A549 (cell line): ENCODE measurements at regions not wholly inside any gene's neighbourhood (a gene's known extent, or its start where the extent isn't known, plus 50 kb on each side); places are given as distances from the start of the nearest gene placed in this dataset.

ENCODE experiments used
- ATAC-seq, 2 experiments: fragments of 200-7000 bp in 1 of 2; fragments of >200 bp in 1 of 2; cut with Nextera tagmentation in 1 of 2; cut with Tn5 transposase in 1 of 2; 3 replicates each; pipeline versions ENCODE4 v1.8.0 to v1.9.1; 2018 to 2020; ENCODE audit warnings: mild to moderate bottlenecking in 1 of 2, moderate library complexity in 1 of 2
- CTCF ChIA-PET: fragments of 300-600 bp; sonication (Branson Sonifier 250); formaldehyde crosslinking; extraction: SDS; loops from one replicate; lab custom pipeline; 2021; ENCODE audit warnings: antibody characterized with exemption, inconsistent platforms; lab: Yijun Ruan, JAX
- POLR2A ChIA-PET: fragments of 350-600 bp; formaldehyde crosslinking; extraction: SDS; loops from one replicate; lab custom pipeline; 2021; ENCODE audit warnings: antibody characterized with exemption, inconsistent platforms; lab: Yijun Ruan, JAX
- DNase-seq, 2 experiments: peaks; one replicate each; pipeline versions ENCODE4 v3.0.0 to v3.0.0-alpha.2; 2011 to 2016; ENCODE audit warnings: low read depth in 1 of 2, low spot score in 1 of 2
- FAIRE-seq: peaks from 2 replicates; lab custom pipeline; 2011; peaks lifted over from hg19 to GRCh38; lab: Jason Lieb, UNC
- H3K27ac ChIP-seq, 2 experiments: fragments of >200 bp; sonication (Bioruptor Twin); formaldehyde crosslinking; 3 replicates each; pipeline ENCODE4 v1.5.1; 2016 to 2017
- H3K4me1 ChIP-seq: fragments of >200 bp; sonication (Bioruptor Twin); formaldehyde crosslinking; 3 replicates; pipeline ENCODE4 v1.6.1; 2016
- H3K4me2 ChIP-seq: fragments of >200 bp; sonication (Bioruptor Twin); formaldehyde crosslinking; 3 replicates; pipeline ENCODE4 v1.6.1; 2016
- H3K4me3 ChIP-seq: fragments of >200 bp; sonication (Bioruptor Twin); formaldehyde crosslinking; 3 replicates; pipeline ENCODE4 v1.5.1; 2016
- H3K9me3 ChIP-seq: fragments of >200 bp; sonication (Bioruptor Twin); formaldehyde crosslinking; 3 replicates; pipeline ENCODE4 v1.6.1; 2016
- EHF ChIP-seq: fragments of 250-450 bp; sonication (Bioruptor Pico); IDR thresholded peaks from 2 replicates; pipeline ENCODE4 v1.5.0; 2020; ENCODE audit warnings: mild to moderate bottlenecking
- FOSB ChIP-seq: fragments of 250-450 bp; sonication (Bioruptor Pico); IDR thresholded peaks from 2 replicates; pipeline ENCODE4 v1.5.0; 2020; ENCODE audit warnings: mild to moderate bottlenecking, moderate library complexity
- FOSL2 ChIP-seq, 2 experiments: fragments of 450-650 bp in 1 of 2; fragments of >200 bp in 1 of 2; sonication (Bioruptor Twin) in 1 of 2; formaldehyde crosslinking; IDR thresholded peaks; 2 replicates each; pipeline versions ENCODE4 v1.5.0 to v1.6.1; 2016 to 2020; ENCODE audit warnings: mild to moderate bottlenecking in 1 of 2, moderate library complexity in 1 of 2
- GATA3 ChIP-seq: IDR thresholded peaks from 2 replicates; pipeline ENCODE4 v1.6.1; 2012; ENCODE audit warnings: borderline replicate concordance
- HDAC2 ChIP-seq: fragments of 200-600 bp; sonication (generic); IDR thresholded peaks from 2 replicates; pipeline ENCODE4 v1.6.1; 2016
- HOXA7 ChIP-seq: fragments of 250-450 bp; sonication (Bioruptor Pico); IDR thresholded peaks from 2 replicates; pipeline ENCODE4 v1.5.0; 2020; ENCODE audit warnings: mild to moderate bottlenecking, moderate library complexity
- KDM5A ChIP-seq: fragments of 200-600 bp; sonication (generic); IDR thresholded peaks from 2 replicates; pipeline ENCODE4 v1.6.1; 2016; ENCODE audit warnings: antibody characterized with exemption, mild to moderate bottlenecking
- MAFK ChIP-seq: fragments of 450-650 bp; IDR thresholded peaks from 2 replicates; pipeline ENCODE4 v1.6.1; 2014; ENCODE audit not compliant: partially characterized antibody
- MAZ ChIP-seq: fragments of 150-350 bp; IDR thresholded peaks from 2 replicates; pipeline ENCODE4 v1.6.1; 2014; ENCODE audit warnings: antibody characterized with exemption, low read depth, low read length, borderline replicate concordance
- MYC ChIP-seq: IDR thresholded peaks from 2 replicates; pipeline ENCODE4 v1.6.1; 2012; ENCODE audit warnings: mild to moderate bottlenecking, inconsistent platforms, low read length, improper control_type of control experiment, borderline replicate concordance
- NPAS2 ChIP-seq: fragments of 250-450 bp; sonication (Bioruptor Pico); IDR thresholded peaks from 2 replicates; pipeline ENCODE4 v1.8.0; 2022; ENCODE audit warnings: mild to moderate bottlenecking, moderate library complexity, borderline replicate concordance
- NR3C1 ChIP-seq: fragments of >200 bp; sonication (Bioruptor Twin); formaldehyde crosslinking; IDR thresholded peaks from 3 replicates; pipeline ENCODE4 v1.6.1; 2017
- PHF8 ChIP-seq: fragments of 200-600 bp; sonication (generic); IDR thresholded peaks from 2 replicates; pipeline ENCODE4 v1.6.1; 2016; ENCODE audit warnings: low read depth, mild to moderate bottlenecking, antibody characterized with exemption, moderate library complexity, borderline replicate concordance
- POLR2AphosphoS2 ChIP-seq: conservative IDR thresholded peaks from 2 replicates; pipeline ENCODE4 v1.6.1; 2012; ENCODE audit warnings: low read length, improper control_type of control experiment, inconsistent platforms
- RARB ChIP-seq: fragments of 250-450 bp; sonication (Bioruptor Pico); IDR thresholded peaks from 2 replicates; pipeline ENCODE4 v1.8.0; 2021; ENCODE audit warnings: mild to moderate bottlenecking, moderate library complexity
- RCOR1 ChIP-seq: fragments of 150-350 bp; IDR thresholded peaks from 2 replicates; pipeline ENCODE4 v1.6.1; 2014; ENCODE audit warnings: antibody characterized with exemption, low read length, low read depth
- RNF2 ChIP-seq: fragments of 200-600 bp; sonication (generic); IDR thresholded peaks from 2 replicates; pipeline ENCODE4 v1.6.1; 2016; ENCODE audit warnings: low read depth, mild to moderate bottlenecking, antibody characterized with exemption, moderate library complexity, borderline replicate concordance
- TFCP2L1 ChIP-seq: fragments of 250-450 bp; sonication (Bioruptor Pico); IDR thresholded peaks from 2 replicates; pipeline ENCODE4 v1.5.0; 2021; ENCODE audit warnings: mild to moderate bottlenecking
- ZSCAN20 ChIP-seq: fragments of 250-450 bp; sonication (Bioruptor Pico); IDR thresholded peaks from 2 replicates; pipeline ENCODE4 v1.8.0; 2022; ENCODE audit warnings: mild to moderate bottlenecking, moderate library complexity
- WGBS: methylation state at CpG from one replicate; pipeline ENCODE4 v1.1.6; 2017; ENCODE audit errors: missing lambda C conversion rate; 5-methylcytosine and 5-hydroxymethylcytosine counted together
- TF ChIP-seq, protein P1 (sequence below): fragments of >200 bp; sonication (Bioruptor Twin); formaldehyde crosslinking; IDR thresholded peaks from 3 replicates; pipeline ENCODE4 v1.5.1; 2016
- TF ChIP-seq, protein P2 (sequence below): IDR thresholded peaks from 2 replicates; pipeline ENCODE4 v1.6.1; 2012
- TF ChIP-seq, protein P3 (sequence below): fragments of 450-650 bp; IDR thresholded peaks from 2 replicates; pipeline ENCODE4 v1.6.1; 2014; ENCODE audit warnings: antibody characterized with exemption
- TF ChIP-seq, protein P4 (sequence below): fragments of 200-600 bp; sonication (generic); IDR thresholded peaks from 2 replicates; pipeline ENCODE4 v1.6.1; 2016; ENCODE audit warnings: antibody characterized with exemption, mild to moderate bottlenecking, moderate library complexity

DNA sequence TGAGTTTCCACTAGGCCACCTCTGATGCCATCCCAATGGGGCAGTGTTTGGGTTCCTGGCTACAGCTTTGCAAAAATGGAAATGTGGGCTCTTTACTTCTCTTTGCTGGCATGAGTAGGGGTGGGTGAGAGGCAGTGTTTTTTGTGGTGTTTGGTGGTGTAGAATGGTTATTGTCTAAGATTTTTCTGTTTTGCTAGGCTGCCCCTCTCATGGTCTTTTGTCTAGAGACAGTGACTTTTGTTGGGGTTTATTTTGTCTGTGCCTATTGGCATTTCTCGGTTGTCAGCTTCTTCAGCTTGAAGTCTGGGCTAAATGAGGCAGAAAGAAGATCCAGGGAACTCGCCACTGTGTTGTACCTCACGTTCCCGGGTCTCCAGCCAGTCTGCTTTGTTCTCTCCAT lies 112.1 kb downstream of the CENPF start:
- Histone ChIP-seq H3K4me3 (no peak overlapping the region), H3K9me3 (no peaks in the 10 kb centered on the region), H3K27ac (no peak overlapping the region), H3K4me1 (no peaks in the 10 kb centered on the region), H3K4me2 (no peak overlapping the region)
- WGBS, result 27% methylated on average over 4 of the region's 4 CpGs
- no peak for ATAC-seq
- no peak for FAIRE-seq
- ChIA-PET CTCF (no interaction called here), POLR2A (no interaction called here)
- DNase-seq, result no peak
- no peak for TF ChIP-seq RNF2
- TF ChIP-seq FOSL2 (IDR thresholded peaks at IDR 0.05), result no peak
- TF ChIP-seq FOSL2 (CRISPR knock-in tag; IDR thresholded peaks at IDR 0.05), result no peak
- no peak for TF ChIP-seq MAFK
- TF ChIP-seq, protein P1, sequence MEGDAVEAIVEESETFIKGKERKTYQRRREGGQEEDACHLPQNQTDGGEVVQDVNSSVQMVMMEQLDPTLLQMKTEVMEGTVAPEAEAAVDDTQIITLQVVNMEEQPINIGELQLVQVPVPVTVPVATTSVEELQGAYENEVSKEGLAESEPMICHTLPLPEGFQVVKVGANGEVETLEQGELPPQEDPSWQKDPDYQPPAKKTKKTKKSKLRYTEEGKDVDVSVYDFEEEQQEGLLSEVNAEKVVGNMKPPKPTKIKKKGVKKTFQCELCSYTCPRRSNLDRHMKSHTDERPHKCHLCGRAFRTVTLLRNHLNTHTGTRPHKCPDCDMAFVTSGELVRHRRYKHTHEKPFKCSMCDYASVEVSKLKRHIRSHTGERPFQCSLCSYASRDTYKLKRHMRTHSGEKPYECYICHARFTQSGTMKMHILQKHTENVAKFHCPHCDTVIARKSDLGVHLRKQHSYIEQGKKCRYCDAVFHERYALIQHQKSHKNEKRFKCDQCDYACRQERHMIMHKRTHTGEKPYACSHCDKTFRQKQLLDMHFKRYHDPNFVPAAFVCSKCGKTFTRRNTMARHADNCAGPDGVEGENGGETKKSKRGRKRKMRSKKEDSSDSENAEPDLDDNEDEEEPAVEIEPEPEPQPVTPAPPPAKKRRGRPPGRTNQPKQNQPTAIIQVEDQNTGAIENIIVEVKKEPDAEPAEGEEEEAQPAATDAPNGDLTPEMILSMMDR, result no peak
- no peak for TF ChIP-seq NPAS2
- TF ChIP-seq, protein P2, sequence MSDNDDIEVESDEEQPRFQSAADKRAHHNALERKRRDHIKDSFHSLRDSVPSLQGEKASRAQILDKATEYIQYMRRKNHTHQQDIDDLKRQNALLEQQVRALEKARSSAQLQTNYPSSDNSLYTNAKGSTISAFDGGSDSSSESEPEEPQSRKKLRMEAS, result no peak
- TF ChIP-seq RARB, result no peak
- no peak for TF ChIP-seq ZSCAN20 (CRISPR knock-in tag)
- no peak for TF ChIP-seq MYC
- TF ChIP-seq KDM5A, result no peak
- TF ChIP-seq EHF, result no peak
- TF ChIP-seq HOXA7, result no peak
- no peak for TF ChIP-seq FOSB (CRISPR knock-in tag)

DNA sequence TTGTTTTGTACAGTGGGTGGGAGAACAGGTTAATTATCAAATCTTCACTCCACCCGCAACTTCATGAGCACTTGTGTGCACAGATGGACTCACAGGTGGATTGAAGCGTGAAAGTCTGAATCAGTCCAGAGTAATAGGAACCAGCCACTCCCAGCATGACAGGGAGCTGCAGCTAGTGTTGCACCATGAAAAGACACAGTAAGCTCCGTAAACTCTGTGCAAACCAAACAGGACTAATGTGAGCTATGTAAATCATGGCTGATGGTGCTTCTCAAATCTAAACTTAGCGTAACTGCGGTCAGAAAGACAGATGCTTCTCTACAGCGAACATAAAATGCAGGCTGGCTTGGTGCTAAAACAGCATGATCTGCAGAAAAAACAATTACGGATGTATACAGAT lies 114.4 kb downstream of the CENPF start:
- H3K27ac ChIP-seq, result no peak overlapping the region
- 61% methylated on average over 7 of the region's 7 CpGs for WGBS
- POLR2A ChIA-PET, result no interaction called here
- no peak overlapping the region for H3K4me3 ChIP-seq
- CTCF ChIA-PET, result no interaction called here
- no peaks in the 10 kb centered on the region for H3K9me3 ChIP-seq
- ATAC-seq (no peak), DNase-seq (no peak), FAIRE-seq (no peak)
- H3K4me1 ChIP-seq, result no peaks in the 10 kb centered on the region
- TF ChIP-seq RCOR1 (no peak), MAZ (no peak), NR3C1 (no peak), POLR2AphosphoS2 (no peak), PHF8 (no peak), NPAS2 (no peak), TFCP2L1 (CRISPR knock-in tag) (no peak), GATA3 (no peak), HDAC2 (no peak)
- TF ChIP-seq, protein P3, sequence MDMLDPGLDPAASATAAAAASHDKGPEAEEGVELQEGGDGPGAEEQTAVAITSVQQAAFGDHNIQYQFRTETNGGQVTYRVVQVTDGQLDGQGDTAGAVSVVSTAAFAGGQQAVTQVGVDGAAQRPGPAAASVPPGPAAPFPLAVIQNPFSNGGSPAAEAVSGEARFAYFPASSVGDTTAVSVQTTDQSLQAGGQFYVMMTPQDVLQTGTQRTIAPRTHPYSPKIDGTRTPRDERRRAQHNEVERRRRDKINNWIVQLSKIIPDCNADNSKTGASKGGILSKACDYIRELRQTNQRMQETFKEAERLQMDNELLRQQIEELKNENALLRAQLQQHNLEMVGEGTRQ, result no peak
- TF ChIP-seq, protein P4, sequence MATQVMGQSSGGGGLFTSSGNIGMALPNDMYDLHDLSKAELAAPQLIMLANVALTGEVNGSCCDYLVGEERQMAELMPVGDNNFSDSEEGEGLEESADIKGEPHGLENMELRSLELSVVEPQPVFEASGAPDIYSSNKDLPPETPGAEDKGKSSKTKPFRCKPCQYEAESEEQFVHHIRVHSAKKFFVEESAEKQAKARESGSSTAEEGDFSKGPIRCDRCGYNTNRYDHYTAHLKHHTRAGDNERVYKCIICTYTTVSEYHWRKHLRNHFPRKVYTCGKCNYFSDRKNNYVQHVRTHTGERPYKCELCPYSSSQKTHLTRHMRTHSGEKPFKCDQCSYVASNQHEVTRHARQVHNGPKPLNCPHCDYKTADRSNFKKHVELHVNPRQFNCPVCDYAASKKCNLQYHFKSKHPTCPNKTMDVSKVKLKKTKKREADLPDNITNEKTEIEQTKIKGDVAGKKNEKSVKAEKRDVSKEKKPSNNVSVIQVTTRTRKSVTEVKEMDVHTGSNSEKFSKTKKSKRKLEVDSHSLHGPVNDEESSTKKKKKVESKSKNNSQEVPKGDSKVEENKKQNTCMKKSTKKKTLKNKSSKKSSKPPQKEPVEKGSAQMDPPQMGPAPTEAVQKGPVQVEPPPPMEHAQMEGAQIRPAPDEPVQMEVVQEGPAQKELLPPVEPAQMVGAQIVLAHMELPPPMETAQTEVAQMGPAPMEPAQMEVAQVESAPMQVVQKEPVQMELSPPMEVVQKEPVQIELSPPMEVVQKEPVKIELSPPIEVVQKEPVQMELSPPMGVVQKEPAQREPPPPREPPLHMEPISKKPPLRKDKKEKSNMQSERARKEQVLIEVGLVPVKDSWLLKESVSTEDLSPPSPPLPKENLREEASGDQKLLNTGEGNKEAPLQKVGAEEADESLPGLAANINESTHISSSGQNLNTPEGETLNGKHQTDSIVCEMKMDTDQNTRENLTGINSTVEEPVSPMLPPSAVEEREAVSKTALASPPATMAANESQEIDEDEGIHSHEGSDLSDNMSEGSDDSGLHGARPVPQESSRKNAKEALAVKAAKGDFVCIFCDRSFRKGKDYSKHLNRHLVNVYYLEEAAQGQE, result no peak
- no peak overlapping the region for H3K4me2 ChIP-seq
